ENCODE measurements at regions not wholly inside any gene's neighbourhood (a gene's known extent, or its start where the extent isn't known, plus 50 kb on each side); places are given as distances from the start of the nearest gene placed in this dataset.

DNA sequence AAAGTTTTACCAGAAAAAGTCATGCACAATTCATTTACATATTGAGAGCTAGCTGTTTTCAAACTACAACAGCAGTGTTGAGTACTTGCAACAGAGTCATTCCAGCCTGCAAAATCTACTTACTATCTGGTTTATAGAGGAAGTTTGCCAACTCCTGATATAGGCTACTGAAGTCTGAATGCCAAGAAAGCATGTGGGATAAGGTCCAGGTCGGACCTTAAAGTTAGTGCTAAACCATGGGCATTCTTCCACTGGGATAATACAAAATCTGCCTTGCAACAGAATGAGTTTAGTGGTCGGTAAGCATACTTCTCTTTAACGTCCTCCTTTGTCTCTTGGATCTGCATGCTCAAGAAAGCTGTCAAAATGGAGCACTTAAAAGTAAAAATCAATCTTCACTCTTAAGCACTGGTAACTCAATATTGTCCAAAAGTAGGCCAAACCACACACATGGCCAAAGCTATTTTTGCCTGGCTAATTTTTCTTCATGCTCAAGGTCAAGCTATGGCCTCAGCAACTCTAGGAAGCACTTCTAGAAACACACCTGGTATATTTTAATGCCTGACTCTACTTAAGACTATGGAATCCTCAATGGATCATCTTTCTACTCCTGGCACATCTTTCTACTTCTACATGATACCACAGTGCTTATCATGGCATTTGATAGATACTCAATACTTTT is 364.9 kb upstream of the KITLG start:
- H3K4me2 ChIP-seq (ENCODE audit: low read length): no peak overlapping the region
- TF ChIP-seq, protein P1, sequence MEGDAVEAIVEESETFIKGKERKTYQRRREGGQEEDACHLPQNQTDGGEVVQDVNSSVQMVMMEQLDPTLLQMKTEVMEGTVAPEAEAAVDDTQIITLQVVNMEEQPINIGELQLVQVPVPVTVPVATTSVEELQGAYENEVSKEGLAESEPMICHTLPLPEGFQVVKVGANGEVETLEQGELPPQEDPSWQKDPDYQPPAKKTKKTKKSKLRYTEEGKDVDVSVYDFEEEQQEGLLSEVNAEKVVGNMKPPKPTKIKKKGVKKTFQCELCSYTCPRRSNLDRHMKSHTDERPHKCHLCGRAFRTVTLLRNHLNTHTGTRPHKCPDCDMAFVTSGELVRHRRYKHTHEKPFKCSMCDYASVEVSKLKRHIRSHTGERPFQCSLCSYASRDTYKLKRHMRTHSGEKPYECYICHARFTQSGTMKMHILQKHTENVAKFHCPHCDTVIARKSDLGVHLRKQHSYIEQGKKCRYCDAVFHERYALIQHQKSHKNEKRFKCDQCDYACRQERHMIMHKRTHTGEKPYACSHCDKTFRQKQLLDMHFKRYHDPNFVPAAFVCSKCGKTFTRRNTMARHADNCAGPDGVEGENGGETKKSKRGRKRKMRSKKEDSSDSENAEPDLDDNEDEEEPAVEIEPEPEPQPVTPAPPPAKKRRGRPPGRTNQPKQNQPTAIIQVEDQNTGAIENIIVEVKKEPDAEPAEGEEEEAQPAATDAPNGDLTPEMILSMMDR (IDR thresholded peaks at IDR 0.05; ENCODE audit: low read depth, low read length, poor library complexity, severe bottlenecking): no peak
- no peak for TF ChIP-seq EZH2phosphoT487 (IDR thresholded peaks at IDR 0.05; ENCODE audit: borderline replicate concordance, low read length)

DNA sequence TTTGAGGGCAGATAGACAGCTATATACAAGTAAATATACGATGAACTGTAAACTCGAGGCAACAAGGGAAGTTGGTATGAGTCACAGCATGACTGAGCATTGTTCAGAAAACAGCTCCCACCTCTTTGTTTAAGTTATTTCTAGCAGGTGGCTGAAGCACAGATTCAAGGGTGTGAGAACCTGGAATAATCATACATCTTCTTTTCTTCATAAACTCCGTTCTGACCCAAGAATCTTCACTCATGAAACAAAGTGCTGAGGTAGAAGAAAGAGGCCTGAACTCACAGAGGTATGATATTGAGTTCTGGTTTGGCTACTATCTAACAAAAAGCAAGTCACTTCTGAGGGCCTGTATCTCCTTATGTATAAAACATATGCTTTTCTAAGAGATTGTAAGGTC is 364.1 kb upstream of the KITLG start:
- Histone ChIP-seq H3K4me3 (ENCODE audit: low read length) (no peak overlapping the region), H3K79me2 (ENCODE audit: control insufficient read depth, low read length) (no peaks in the 10 kb centered on the region), H3K27me3 (ENCODE audit: control insufficient read depth, low read length) (no peaks in the 10 kb centered on the region), H3K36me3 (ENCODE audit: control insufficient read depth, low read length) (no peaks in the 10 kb centered on the region), H3F3A (ENCODE audit: control insufficient read depth, insufficient read depth) (no peaks in the 10 kb centered on the region), H3K27ac (ENCODE audit: low read depth, low read length) (no peak overlapping the region), H3K9me2 (replicated peaks; ENCODE audit: control insufficient read depth, low read length) (no peaks in the 10 kb centered on the region), H4K20me1 (ENCODE audit: control insufficient read depth, insufficient read depth, low read depth, low read length) (no peaks in the 10 kb centered on the region), H3K4me1 (ENCODE audit: control insufficient read depth, low read length) (no peaks in the 10 kb centered on the region), H3K9me3 (ENCODE audit: control insufficient read depth, insufficient read depth, low read length) (no peaks in the 10 kb centered on the region), H3K4me2 (ENCODE audit: low read length) (no peak overlapping the region)
- no peak for TF ChIP-seq EZH2phosphoT487 (IDR thresholded peaks at IDR 0.05; ENCODE audit: borderline replicate concordance, low read length)
- TF ChIP-seq, protein P1 (IDR thresholded peaks at IDR 0.05; ENCODE audit: low read depth, low read length, poor library complexity, severe bottlenecking): no peak

More for the DNA sequence above, 364.9 kb upstream of the KITLG start:
- Histone ChIP-seq H3K4me3 (ENCODE audit: low read length) (no peak overlapping the region), H3K4me1 (ENCODE audit: control insufficient read depth, low read length) (no peaks in the 10 kb centered on the region), H3F3A (ENCODE audit: control insufficient read depth, insufficient read depth) (no peaks in the 10 kb centered on the region), H3K79me2 (ENCODE audit: control insufficient read depth, low read length) (no peaks in the 10 kb centered on the region), H4K20me1 (ENCODE audit: control insufficient read depth, insufficient read depth, low read depth, low read length) (no peaks in the 10 kb centered on the region), H3K9me2 (replicated peaks; ENCODE audit: control insufficient read depth, low read length) (no peaks in the 10 kb centered on the region), H3K27me3 (ENCODE audit: control insufficient read depth, low read length) (no peaks in the 10 kb centered on the region), H3K27ac (ENCODE audit: low read depth, low read length) (no peak overlapping the region), H3K9me3 (ENCODE audit: control insufficient read depth, insufficient read depth, low read length) (no peaks in the 10 kb centered on the region), H3K36me3 (ENCODE audit: control insufficient read depth, low read length) (no peaks in the 10 kb centered on the region)

DNA sequence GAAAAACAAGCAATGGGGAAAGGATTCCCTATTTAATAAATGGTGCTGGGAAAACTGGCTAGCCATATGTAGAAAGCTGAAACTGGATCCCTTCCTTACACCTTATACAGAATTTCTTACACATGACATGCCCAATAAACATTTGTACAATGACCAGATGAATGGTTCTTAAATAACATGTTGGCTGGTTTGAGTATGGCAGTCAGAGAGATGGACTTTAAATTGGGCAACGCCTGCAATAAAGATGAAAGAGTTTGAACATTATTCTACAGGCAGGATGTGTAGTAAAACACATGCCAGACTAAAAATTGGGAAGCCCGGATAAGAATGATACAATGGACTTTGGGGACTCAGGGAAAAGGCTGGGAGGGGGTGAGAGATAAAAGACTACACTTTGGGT is 360.6 kb upstream of the KITLG start:
- TF ChIP-seq, protein P1 (IDR thresholded peaks at IDR 0.05; ENCODE audit: low read depth, low read length, poor library complexity, severe bottlenecking): no peak
- TF ChIP-seq EZH2phosphoT487 (IDR thresholded peaks at IDR 0.05; ENCODE audit: borderline replicate concordance, low read length): no peak

More for the DNA sequence above, 360.6 kb upstream of the KITLG start:
- H3K9me3 ChIP-seq (ENCODE audit: control insufficient read depth, insufficient read depth, low read length): no peaks in the 10 kb centered on the region
- H3K79me2 ChIP-seq (ENCODE audit: control insufficient read depth, low read length): no peaks in the 10 kb centered on the region
- H3F3A ChIP-seq (ENCODE audit: control insufficient read depth, insufficient read depth): no peaks in the 10 kb centered on the region
- H3K4me1 ChIP-seq (ENCODE audit: control insufficient read depth, low read length): no peaks in the 10 kb centered on the region
- H4K20me1 ChIP-seq (ENCODE audit: control insufficient read depth, insufficient read depth, low read depth, low read length): no peaks in the 10 kb centered on the region
- no peak overlapping the region for H3K27ac ChIP-seq (ENCODE audit: low read depth, low read length)
- no peaks in the 10 kb centered on the region for H3K36me3 ChIP-seq (ENCODE audit: control insufficient read depth, low read length)
- H3K27me3 ChIP-seq (ENCODE audit: control insufficient read depth, low read length): no peaks in the 10 kb centered on the region
- no peak overlapping the region for H3K4me3 ChIP-seq (ENCODE audit: low read length)
- H3K4me2 ChIP-seq (ENCODE audit: low read length): no peak overlapping the region
- H3K9me2 ChIP-seq (replicated peaks; ENCODE audit: control insufficient read depth, low read length): no peaks in the 10 kb centered on the region

Measured in DOHH2 (cell line).